ENCODE measurements at regions not wholly inside any gene's neighbourhood (a gene's known extent, or its start where the extent isn't known, plus 50 kb on each side); places are given as distances from the start of the nearest gene placed in this dataset.

- no peak for TF ChIP-seq CTCF (IDR thresholded peaks at IDR 0.05)
- TF ChIP-seq POLR2A (IDR thresholded peaks at IDR 0.05) = no peak
- no peak for TF ChIP-seq EP300 (IDR thresholded peaks at IDR 0.05)
Measured at GRCh38 chr6:147715035-147715434, 206.5 kb downstream of the SAMD5 start.

Measured in tibial nerve (tissue), 4 donors.